RWPE1 (cell line): ENCODE measurements at regions not wholly inside any gene's neighbourhood (a gene's known extent, or its start where the extent isn't known, plus 50 kb on each side); places are given as distances from the start of the nearest gene placed in this dataset.
A peak's percentile ranks its signal among the peaks of the same experiment; 100 is the strongest.

ENCODE experiments used
- CTCF ChIA-PET: fragments of 350-600 bp; sonication (Branson Sonifier 250); formaldehyde crosslinking; extraction: SDS; loops from one replicate; lab custom pipeline; 2021; lab: Yijun Ruan, JAX
- POLR2A ChIA-PET: fragments of 400-600 bp; formaldehyde crosslinking; extraction: SDS; loops from one replicate; lab custom pipeline; 2020; ENCODE audit warnings: antibody characterized with exemption; ENCODE audit not compliant: low non-redundant PET; lab: Yijun Ruan, JAX
- DNase-seq: peaks from one replicate; pipeline ENCODE4 v3.0.0; 2012; ENCODE audit warnings: low spot score
- H3K27ac ChIP-seq: fragments of 450-650 bp; 2 replicates; pipeline ENCODE4 v1.5.1; 2017
- TF ChIP-seq, protein P1 (sequence below): fragments of 450-650 bp; conservative IDR thresholded peaks from 2 replicates; pipeline ENCODE4 v1.5.1; 2017; ENCODE audit warnings: low read depth, mild to moderate bottlenecking

DNA sequence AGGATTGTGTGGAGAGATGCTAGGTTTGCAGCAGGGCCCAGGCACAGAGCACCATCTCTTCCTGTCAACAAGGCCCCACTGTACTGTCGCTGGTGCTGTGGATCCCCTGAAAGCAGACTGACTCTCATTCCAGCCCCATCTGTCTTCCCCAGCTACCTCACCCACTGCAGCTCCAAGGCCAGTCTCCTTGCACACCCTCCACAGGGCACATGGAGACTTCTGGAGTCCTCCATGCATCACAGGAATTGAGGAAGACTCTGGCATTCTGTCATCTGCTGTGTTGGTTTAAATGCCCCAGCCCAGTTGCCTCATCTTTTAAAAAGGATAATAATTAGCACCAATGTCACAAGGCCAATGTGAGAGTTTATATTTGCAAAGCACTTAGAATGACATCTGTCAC, 301.2 kb downstream of the RPLP1 start:
- ChIA-PET CTCF (no interaction called here), POLR2A (no interaction called here)
- H3K27ac ChIP-seq, result no peak overlapping the region

DNA sequence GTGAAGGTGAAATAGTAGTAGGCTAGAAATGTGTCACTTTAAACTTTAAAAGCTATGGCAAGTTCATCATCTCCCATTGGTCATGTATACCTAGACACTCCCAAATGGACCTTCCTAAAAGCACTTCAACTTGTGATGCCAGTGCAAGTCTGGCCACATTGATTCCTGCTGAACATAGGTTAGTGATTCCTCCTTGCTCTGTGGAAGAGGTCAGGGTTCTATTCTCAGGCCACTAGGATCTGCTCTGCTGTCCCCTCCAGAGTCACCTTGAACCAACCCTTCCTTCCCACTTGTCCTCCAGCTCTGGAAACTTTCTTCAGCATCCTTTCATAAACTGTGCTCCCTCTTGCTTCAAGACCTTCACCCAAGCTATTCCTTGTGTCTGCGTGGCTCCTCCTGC, 301.7 kb downstream of the RPLP1 start:
- ChIA-PET CTCF (no interaction called here), POLR2A (no interaction called here)
- TF ChIP-seq, protein P1, sequence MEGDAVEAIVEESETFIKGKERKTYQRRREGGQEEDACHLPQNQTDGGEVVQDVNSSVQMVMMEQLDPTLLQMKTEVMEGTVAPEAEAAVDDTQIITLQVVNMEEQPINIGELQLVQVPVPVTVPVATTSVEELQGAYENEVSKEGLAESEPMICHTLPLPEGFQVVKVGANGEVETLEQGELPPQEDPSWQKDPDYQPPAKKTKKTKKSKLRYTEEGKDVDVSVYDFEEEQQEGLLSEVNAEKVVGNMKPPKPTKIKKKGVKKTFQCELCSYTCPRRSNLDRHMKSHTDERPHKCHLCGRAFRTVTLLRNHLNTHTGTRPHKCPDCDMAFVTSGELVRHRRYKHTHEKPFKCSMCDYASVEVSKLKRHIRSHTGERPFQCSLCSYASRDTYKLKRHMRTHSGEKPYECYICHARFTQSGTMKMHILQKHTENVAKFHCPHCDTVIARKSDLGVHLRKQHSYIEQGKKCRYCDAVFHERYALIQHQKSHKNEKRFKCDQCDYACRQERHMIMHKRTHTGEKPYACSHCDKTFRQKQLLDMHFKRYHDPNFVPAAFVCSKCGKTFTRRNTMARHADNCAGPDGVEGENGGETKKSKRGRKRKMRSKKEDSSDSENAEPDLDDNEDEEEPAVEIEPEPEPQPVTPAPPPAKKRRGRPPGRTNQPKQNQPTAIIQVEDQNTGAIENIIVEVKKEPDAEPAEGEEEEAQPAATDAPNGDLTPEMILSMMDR, result no peak
- no peak overlapping the region for H3K27ac ChIP-seq
- no peak for DNase-seq

More for the DNA sequence above, 301.2 kb downstream of the RPLP1 start:
- TF ChIP-seq, protein P1, result no peak
- DNase-seq, result no peak

DNA sequence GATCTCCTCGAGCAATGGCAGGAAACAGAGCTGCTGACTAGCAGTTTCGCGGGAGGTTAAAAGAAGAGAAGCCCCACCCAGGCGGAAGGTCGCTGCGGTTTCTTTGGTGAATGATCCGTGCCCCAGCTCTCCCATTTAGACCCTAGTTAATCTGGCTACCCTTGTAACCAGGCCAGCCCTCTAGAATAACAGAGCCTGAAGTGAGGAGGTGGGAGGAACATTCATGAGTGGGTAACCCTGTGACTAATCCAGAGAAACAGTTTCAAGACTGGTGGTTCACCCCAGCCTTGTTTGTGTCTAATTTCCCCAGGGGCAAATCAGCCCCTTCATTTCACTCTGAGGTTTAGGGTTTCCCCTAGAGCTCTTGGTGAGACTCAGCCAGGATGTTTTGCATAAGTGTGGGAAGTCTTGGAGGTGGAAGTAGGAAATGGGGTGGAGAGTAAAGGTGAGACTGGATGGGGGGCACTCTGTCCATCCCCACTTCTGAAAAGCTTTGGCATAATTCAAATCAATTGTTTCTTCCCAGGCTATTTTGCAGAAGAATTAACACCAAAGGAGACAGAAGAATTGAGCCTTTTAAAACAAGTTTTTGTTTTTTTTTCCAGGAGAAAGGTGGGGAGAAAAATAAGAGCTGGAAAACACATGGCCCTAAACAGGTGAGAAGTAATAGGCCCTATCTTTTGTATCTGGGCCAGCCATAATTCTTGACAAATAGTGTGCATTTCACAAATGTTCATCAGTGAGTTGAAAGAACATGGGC, 303.1 kb downstream of the RPLP1 start:
- TF ChIP-seq, protein P1, result no peak
- no peak overlapping the region for H3K27ac ChIP-seq
- ChIA-PET POLR2A (no interaction called here), CTCF (interaction anchor here (0.6 kb wide), 2 partner anchors 27 to 235 kb away, joined by 3 read pairs; no protein-coding TSS in a partner anchor)
- DNase-seq, result no peak

DNA sequence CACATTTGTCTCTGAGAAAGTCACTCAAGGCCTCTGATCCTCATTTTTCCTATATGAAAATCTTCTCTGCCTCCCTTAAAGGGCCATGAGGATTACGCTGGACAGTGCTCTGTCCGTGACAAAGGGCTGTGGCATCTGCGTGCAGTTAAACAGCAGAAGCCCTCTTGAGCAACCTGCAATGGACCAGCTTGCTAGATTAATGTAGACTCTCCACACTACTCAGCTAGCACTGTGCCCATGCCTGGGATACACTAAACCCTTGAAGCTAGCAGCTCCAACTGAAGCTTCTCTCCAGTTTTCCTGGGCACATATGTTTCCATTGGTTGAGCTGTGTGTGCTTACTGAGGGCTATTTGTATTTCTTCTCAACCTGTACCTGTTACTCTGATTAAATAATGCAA, 303.8 kb downstream of the RPLP1 start:
- CTCF ChIA-PET, result interaction anchor here (0.6 kb wide), 1 partner anchor 236 kb away, joined by 3 read pairs; no protein-coding TSS in a partner anchor
- TF ChIP-seq, protein P1, result no peak
- POLR2A ChIA-PET, result no interaction called here
- H3K27ac ChIP-seq, result no peak overlapping the region
- DNase-seq, result no peak

DNA sequence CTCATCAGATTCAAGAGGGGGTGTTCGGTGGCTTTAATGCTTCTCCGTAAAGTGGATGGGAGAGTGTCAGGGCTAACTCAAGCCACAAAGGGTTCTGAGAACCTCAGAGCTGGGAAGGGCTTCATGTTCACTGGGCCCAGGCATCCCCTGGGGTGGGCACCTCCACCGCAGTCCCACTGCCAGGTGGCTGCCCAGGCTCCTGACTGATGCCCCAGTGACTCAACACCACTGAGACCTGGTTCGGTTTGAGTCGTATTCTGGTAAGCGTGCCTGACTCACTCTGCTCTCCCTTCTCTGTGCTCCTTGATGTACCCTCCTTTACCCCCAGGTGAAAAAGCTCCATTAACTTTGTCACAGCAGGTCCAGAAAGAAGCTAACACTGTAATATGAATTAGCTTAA, 304.6 kb downstream of the RPLP1 start:
- POLR2A ChIA-PET, result no interaction called here
- TF ChIP-seq, protein P1, result no peak
- peak; percentile 20 for DNase-seq
- CTCF ChIA-PET, result interaction anchor here (0.6 kb wide), 1 partner anchor 596 kb away, joined by 3 read pairs; no protein-coding TSS in a partner anchor
- no peak overlapping the region for H3K27ac ChIP-seq

DNA sequence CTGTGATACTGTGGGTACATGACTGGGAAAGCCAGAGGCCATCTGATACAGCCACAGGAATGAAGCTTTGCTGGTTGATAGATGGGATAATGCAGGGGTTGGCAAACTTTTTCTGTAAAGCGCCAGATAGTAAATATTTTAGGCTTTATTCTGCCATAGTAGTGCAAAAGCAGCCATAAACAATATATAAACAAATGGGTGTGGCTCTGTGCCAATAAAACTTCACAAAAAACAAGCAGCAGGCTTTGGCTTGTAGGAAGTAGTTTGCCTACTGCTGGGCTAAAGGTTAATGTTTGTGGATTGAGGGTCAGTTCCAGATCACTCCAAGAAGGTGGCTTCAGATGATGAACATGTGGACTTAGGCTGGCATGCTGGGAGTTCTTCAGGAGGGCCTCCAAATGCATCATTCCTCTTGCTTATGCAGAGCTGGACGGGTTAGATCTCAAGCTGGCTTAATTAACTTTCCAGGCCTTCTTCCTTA, 305.7 kb downstream of the RPLP1 start:
- CTCF ChIA-PET, result interaction anchor here (0.8 kb wide), 1 partner anchor 9 kb away, joined by 3 read pairs; no protein-coding TSS in a partner anchor
- TF ChIP-seq, protein P1, result no peak
- no peak overlapping the region for H3K27ac ChIP-seq
- no peak for DNase-seq
- POLR2A ChIA-PET, result no interaction called here
